ENCODE measurements at regions not wholly inside any gene's neighbourhood (a gene's known extent, or its start where the extent isn't known, plus 50 kb on each side); places are given as distances from the start of the nearest gene placed in this dataset.

- Mint-ChIP-seq H3K4me3 (no peak overlapping the region), H3K27ac (no peak overlapping the region), H3K27me3 (no peaks in the 10 kb centered on the region), H3K36me3 (no peaks in the 10 kb centered on the region), H3K9me3 (peaks cover 6% of the 10 kb centered on the region), H3K4me1 (no peaks in the 10 kb centered on the region)
- DNase-seq (ENCODE audit: low spot score in 2 of 2) (no peak), ATAC-seq (ENCODE audit: low read depth) (no peak)
Observed at GRCh38 chr15:31563421-31563820, 236.8 kb downstream of the KLF13 start.

- H3K4me3 Mint-ChIP-seq, result no peak overlapping the region
- peaks cover 5% of the 10 kb centered on the region for H3K27me3 Mint-ChIP-seq
- H3K9me3 Mint-ChIP-seq, result peaks cover 8% of the 10 kb centered on the region
- DNase-seq (ENCODE audit: low spot score in 2 of 2) (no peak), ATAC-seq (ENCODE audit: low read depth) (no peak)
- H3K27ac Mint-ChIP-seq, result no peak overlapping the region
- H3K36me3 Mint-ChIP-seq, result no peaks in the 10 kb centered on the region
- no peaks in the 10 kb centered on the region for H3K4me1 Mint-ChIP-seq
Observed at GRCh38 chr15:31567861-31568260, 241.2 kb downstream of the KLF13 start.

GRCh38 chr15:31569836-31570235 is 243.2 kb downstream of the KLF13 start:
- Mint-ChIP-seq H3K9me3 (peaks cover 8% of the 10 kb centered on the region), H3K4me1 (no peaks in the 10 kb centered on the region), H3K27ac (no peak overlapping the region), H3K27me3 (peaks cover 7% of the 10 kb centered on the region), H3K36me3 (no peaks in the 10 kb centered on the region), H3K4me3 (no peak overlapping the region)
- DNase-seq (ENCODE audit: low spot score in 2 of 2), result no peak
- no peak for ATAC-seq (ENCODE audit: low read depth)

- DNase-seq (ENCODE audit: low spot score in 2 of 2), result no peak
- Mint-ChIP-seq H3K4me3 (no peak overlapping the region), H3K27ac (no peak overlapping the region), H3K36me3 (no peaks in the 10 kb centered on the region), H3K4me1 (no peaks in the 10 kb centered on the region), H3K9me3 (peaks cover 8% of the 10 kb centered on the region), H3K27me3 (peaks cover 7% of the 10 kb centered on the region)
- no peak for ATAC-seq (ENCODE audit: low read depth)
Observed at GRCh38 chr15:31570591-31570990, 244.0 kb downstream of the KLF13 start.

- H3K4me3 Mint-ChIP-seq, result no peak overlapping the region
- no peak overlapping the region for H3K27ac Mint-ChIP-seq
- peaks cover 8% of the 10 kb centered on the region for H3K9me3 Mint-ChIP-seq
- H3K36me3 Mint-ChIP-seq, result no peaks in the 10 kb centered on the region
- H3K4me1 Mint-ChIP-seq, result no peaks in the 10 kb centered on the region
- DNase-seq (ENCODE audit: low spot score in 2 of 2) (no peak), ATAC-seq (ENCODE audit: low read depth) (no peak)
- peaks cover 7% of the 10 kb centered on the region for H3K27me3 Mint-ChIP-seq
Observed at GRCh38 chr15:31571676-31572075, 245.0 kb downstream of the KLF13 start.

- Mint-ChIP-seq H3K4me1 (no peaks in the 10 kb centered on the region), H3K4me3 (no peak overlapping the region)
- DNase-seq (ENCODE audit: low spot score in 2 of 2), result no peak
Observed at GRCh38 chr15:31573759-31574158, 247.1 kb downstream of the KLF13 start.

GRCh38 chr15:31574766-31575165 is 248.1 kb downstream of the KLF13 start:
- no peaks in the 10 kb centered on the region for H3K4me1 Mint-ChIP-seq
- no peak for DNase-seq (ENCODE audit: low spot score in 2 of 2)
- peaks cover 9% of the 10 kb centered on the region for H3K27me3 Mint-ChIP-seq
- no peak for ATAC-seq (ENCODE audit: low read depth)
- no peak overlapping the region for H3K4me3 Mint-ChIP-seq
- no peak overlapping the region for H3K27ac Mint-ChIP-seq
- peaks cover 2% of the 10 kb centered on the region for H3K9me3 Mint-ChIP-seq
- no peaks in the 10 kb centered on the region for H3K36me3 Mint-ChIP-seq

More at GRCh38 chr15:31573759-31574158, 247.1 kb downstream of the KLF13 start:
- ATAC-seq (ENCODE audit: low read depth), result no peak
- Mint-ChIP-seq H3K27ac (no peak overlapping the region), H3K36me3 (no peaks in the 10 kb centered on the region), H3K27me3 (peaks cover 12% of the 10 kb centered on the region), H3K9me3 (peaks cover 1% of the 10 kb centered on the region)

GRCh38 chr15:31577108-31577507 is 250.5 kb downstream of the KLF13 start:
- H3K27ac Mint-ChIP-seq, result no peak overlapping the region
- no peak for DNase-seq (ENCODE audit: low spot score in 2 of 2)
- H3K4me1 Mint-ChIP-seq, result no peaks in the 10 kb centered on the region
- H3K4me3 Mint-ChIP-seq, result no peak overlapping the region
- peaks cover 8% of the 10 kb centered on the region for H3K9me3 Mint-ChIP-seq
- H3K36me3 Mint-ChIP-seq, result peaks cover 6% of the 10 kb centered on the region
- H3K27me3 Mint-ChIP-seq, result peaks cover 12% of the 10 kb centered on the region
- ATAC-seq (ENCODE audit: low read depth), result no peak

- DNase-seq (ENCODE audit: low spot score in 2 of 2) (no peak), ATAC-seq (ENCODE audit: low read depth) (no peak)
- H3K36me3 Mint-ChIP-seq, result peaks cover 6% of the 10 kb centered on the region
- H3K4me1 Mint-ChIP-seq, result no peaks in the 10 kb centered on the region
- H3K4me3 Mint-ChIP-seq, result no peak overlapping the region
- H3K9me3 Mint-ChIP-seq, result peaks cover 13% of the 10 kb centered on the region
- H3K27ac Mint-ChIP-seq, result no peak overlapping the region
- peaks cover 9% of the 10 kb centered on the region for H3K27me3 Mint-ChIP-seq
Observed at GRCh38 chr15:31579282-31579681, 252.6 kb downstream of the KLF13 start.

- ATAC-seq (ENCODE audit: low read depth) (no peak), DNase-seq (ENCODE audit: low spot score in 2 of 2) (no peak)
- Mint-ChIP-seq H3K4me1 (no peaks in the 10 kb centered on the region), H3K36me3 (peaks cover 6% of the 10 kb centered on the region), H3K4me3 (no peak overlapping the region), H3K9me3 (peaks cover 13% of the 10 kb centered on the region), H3K27ac (no peak overlapping the region), H3K27me3 (peaks cover 11% of the 10 kb centered on the region)
Observed at GRCh38 chr15:31579976-31580375, 253.3 kb downstream of the KLF13 start.

- ATAC-seq (ENCODE audit: low read depth) (no peak), DNase-seq (ENCODE audit: low spot score in 2 of 2) (no peak)
- H3K27ac Mint-ChIP-seq, result no peak overlapping the region
- H3K27me3 Mint-ChIP-seq, result peaks cover 15% of the 10 kb centered on the region
- H3K9me3 Mint-ChIP-seq, result peaks cover 13% of the 10 kb centered on the region
- peaks cover 6% of the 10 kb centered on the region for H3K36me3 Mint-ChIP-seq
- no peak overlapping the region for H3K4me3 Mint-ChIP-seq
- no peaks in the 10 kb centered on the region for H3K4me1 Mint-ChIP-seq
Observed at GRCh38 chr15:31584195-31584594, 257.6 kb downstream of the KLF13 start.

- ATAC-seq (ENCODE audit: low read depth) (no peak), DNase-seq (ENCODE audit: low spot score in 2 of 2) (no peak)
- H3K27me3 Mint-ChIP-seq, result peaks cover 11% of the 10 kb centered on the region
- no peaks in the 10 kb centered on the region for H3K4me1 Mint-ChIP-seq
- no peak overlapping the region for H3K27ac Mint-ChIP-seq
- H3K4me3 Mint-ChIP-seq, result no peak overlapping the region
- peaks cover 3% of the 10 kb centered on the region for H3K36me3 Mint-ChIP-seq
- H3K9me3 Mint-ChIP-seq, result peaks cover 9% of the 10 kb centered on the region
Observed at GRCh38 chr15:31585240-31585639, 258.6 kb downstream of the KLF13 start.

GRCh38 chr15:31586841-31587240 is 260.2 kb downstream of the KLF13 start:
- H3K4me3 Mint-ChIP-seq, result no peak overlapping the region
- H3K4me1 Mint-ChIP-seq, result no peaks in the 10 kb centered on the region
- peaks cover 2% of the 10 kb centered on the region for H3K36me3 Mint-ChIP-seq
- peaks cover 8% of the 10 kb centered on the region for H3K9me3 Mint-ChIP-seq
- no peak overlapping the region for H3K27ac Mint-ChIP-seq
- DNase-seq (ENCODE audit: low spot score in 2 of 2), result no peak
- H3K27me3 Mint-ChIP-seq, result peaks cover 15% of the 10 kb centered on the region
- no peak for ATAC-seq (ENCODE audit: low read depth)

GRCh38 chr15:31587583-31587982 is 260.9 kb downstream of the KLF13 start:
- Mint-ChIP-seq H3K4me3 (no peak overlapping the region), H3K36me3 (no peaks in the 10 kb centered on the region), H3K27me3 (peaks cover 15% of the 10 kb centered on the region), H3K9me3 (peaks cover 6% of the 10 kb centered on the region), H3K4me1 (no peaks in the 10 kb centered on the region), H3K27ac (no peak overlapping the region)
- no peak for DNase-seq (ENCODE audit: low spot score in 2 of 2)
- ATAC-seq (ENCODE audit: low read depth), result no peak

- no peak for ATAC-seq (ENCODE audit: low read depth)
- H3K4me3 Mint-ChIP-seq, result no peak overlapping the region
- no peak overlapping the region for H3K27ac Mint-ChIP-seq
- H3K27me3 Mint-ChIP-seq, result peaks cover 13% of the 10 kb centered on the region
- H3K4me1 Mint-ChIP-seq, result no peaks in the 10 kb centered on the region
- H3K9me3 Mint-ChIP-seq, result no peaks in the 10 kb centered on the region
- no peak for DNase-seq (ENCODE audit: low spot score in 2 of 2)
- no peaks in the 10 kb centered on the region for H3K36me3 Mint-ChIP-seq
Observed at GRCh38 chr15:31590609-31591008, 264.0 kb downstream of the KLF13 start.

Data from memory B cell (primary cell).